ENCODE measurements at regions not wholly inside any gene's neighbourhood (a gene's known extent, or its start where the extent isn't known, plus 50 kb on each side); places are given as distances from the start of the nearest gene placed in this dataset.

GRCh38 chr18:78607221-78607620 lies 372.4 kb upstream of the SALL3 start:
- DNase-seq (ENCODE audit: low read depth in 4 of 4, low spot score in 1 of 4), result no peak

GRCh38 chr18:78607784-78608183 lies 371.8 kb upstream of the SALL3 start:
- no peak for DNase-seq (ENCODE audit: low read depth in 4 of 4, low spot score in 1 of 4)

GRCh38 chr18:78610179-78610578 lies 369.4 kb upstream of the SALL3 start:
- DNase-seq (ENCODE audit: low read depth in 4 of 4, low spot score in 1 of 4), result no peak

GRCh38 chr18:78611201-78611800 lies 368.3 kb upstream of the SALL3 start:
- DNase-seq (ENCODE audit: low read depth in 4 of 4, low spot score in 1 of 4), result no peak

GRCh38 chr18:78611869-78612268 lies 367.7 kb upstream of the SALL3 start:
- no peak for DNase-seq (ENCODE audit: low read depth in 4 of 4, low spot score in 1 of 4)

- no peak for DNase-seq (ENCODE audit: low read depth in 4 of 4, low spot score in 1 of 4)
Measured at GRCh38 chr18:78612318-78612717, 367.3 kb upstream of the SALL3 start.

- DNase-seq (ENCODE audit: low read depth in 4 of 4, low spot score in 1 of 4), result no peak
Measured at GRCh38 chr18:78612801-78613200, 366.8 kb upstream of the SALL3 start.

GRCh38 chr18:78618726-78619125 lies 360.9 kb upstream of the SALL3 start:
- DNase-seq (ENCODE audit: low read depth in 4 of 4, low spot score in 1 of 4), result no peak

- DNase-seq (ENCODE audit: low read depth in 4 of 4, low spot score in 1 of 4), result no peak
Measured at GRCh38 chr18:78619854-78620253, 359.8 kb upstream of the SALL3 start.

- no peak for DNase-seq (ENCODE audit: low read depth in 4 of 4, low spot score in 1 of 4)
Measured at GRCh38 chr18:78620326-78620725, 359.3 kb upstream of the SALL3 start.

GRCh38 chr18:78621141-78621755 lies 358.4 kb upstream of the SALL3 start:
- DNase-seq (ENCODE audit: low read depth in 4 of 4, low spot score in 1 of 4), result no peak

- DNase-seq (ENCODE audit: low read depth in 4 of 4, low spot score in 1 of 4), result no peak
Measured at GRCh38 chr18:78622251-78622906, 357.2 kb upstream of the SALL3 start.

GRCh38 chr18:78622907-78623541 lies 356.6 kb upstream of the SALL3 start:
- no peak for DNase-seq (ENCODE audit: low read depth in 4 of 4, low spot score in 1 of 4)

- no peak for DNase-seq (ENCODE audit: low read depth in 4 of 4, low spot score in 1 of 4)
Measured at GRCh38 chr18:78624646-78625279, 354.9 kb upstream of the SALL3 start.

GRCh38 chr18:78625847-78626246 lies 353.8 kb upstream of the SALL3 start:
- no peak for DNase-seq (ENCODE audit: low read depth in 4 of 4, low spot score in 1 of 4)

GRCh38 chr18:78627551-78628346 lies 351.9 kb upstream of the SALL3 start:
- DNase-seq (ENCODE audit: low read depth in 4 of 4, low spot score in 1 of 4), result no peak

GRCh38 chr18:78629426-78629825 lies 350.2 kb upstream of the SALL3 start:
- no peak for DNase-seq (ENCODE audit: low read depth in 4 of 4, low spot score in 1 of 4)

GRCh38 chr18:78630356-78630755 lies 349.3 kb upstream of the SALL3 start:
- no peak for DNase-seq (ENCODE audit: low read depth in 4 of 4, low spot score in 1 of 4)

GRCh38 chr18:78630981-78631510 lies 348.6 kb upstream of the SALL3 start:
- no peak for DNase-seq (ENCODE audit: low read depth in 4 of 4, low spot score in 1 of 4)

GRCh38 chr18:78632111-78632541 lies 347.5 kb upstream of the SALL3 start:
- no peak for DNase-seq (ENCODE audit: low read depth in 4 of 4, low spot score in 1 of 4)
